Upper lobe of left lung (tissue), 6 donors: ENCODE measurements at regions not wholly inside any gene's neighbourhood (a gene's known extent, or its start where the extent isn't known, plus 50 kb on each side); places are given as distances from the start of the nearest gene placed in this dataset.

Experiments used
- ATAC-seq, 2 donors: fragments of 200-7000 bp; cut with Tn5 transposase; one replicate each; pipeline ENCODE4 v1.9.1; 2022; ENCODE audit warnings: mild to moderate bottlenecking in 2 of 2, moderate library complexity in 2 of 2; ENCODE audit not compliant: low FRiP score in 2 of 2
- DNase-seq, 2 donors: peaks; one replicate each; pipeline ENCODE4 v3.0.0-alpha.2; 2019 to 2020
- H3K27ac ChIP-seq, 4 donors: fragments of 200-600 bp; sonication (generic); one replicate each; pipeline ENCODE4 v1.5.1; 2016 to 2019
- H3K27me3 ChIP-seq, 4 donors: fragments of 200-600 bp; sonication (generic); one replicate each; pipeline ENCODE4 v1.5.1; 2017 to 2019
- H3K36me3 ChIP-seq, 4 donors: fragments of 200-600 bp; sonication (generic); one replicate each; pipeline ENCODE4 v1.5.1; 2016 to 2019
- H3K4me1 ChIP-seq, 4 donors: fragments of 200-600 bp; sonication (generic); one replicate each; pipeline ENCODE4 v1.5.1; 2018 to 2019
- H3K4me3 ChIP-seq, 4 donors: fragments of 200-600 bp; sonication (generic); one replicate each; pipeline ENCODE4 v1.5.1; 2017 to 2019; ENCODE audit warnings: mild to moderate bottlenecking in 2 of 4, moderate library complexity in 1 of 4
- H3K9me3 ChIP-seq, 4 donors: fragments of 200-600 bp; sonication (generic); one replicate each; pipeline ENCODE4 v1.5.1; 2018 to 2019
- EP300 ChIP-seq, 4 donors: sonication (generic); formaldehyde crosslinking; IDR thresholded peaks; one replicate each; pipeline ENCODE4 v1.5.1; 2017; ENCODE audit warnings: antibody characterized with exemption in 4 of 4, control low read depth in 2 of 4
- POLR2A ChIP-seq, 4 donors: fragments of 450-650 bp; IDR thresholded peaks; one replicate each; pipeline ENCODE4 v1.5.1; 2016 to 2017; ENCODE audit warnings: antibody characterized with exemption in 4 of 4, mild to moderate bottlenecking in 2 of 4
- POLR2AphosphoS5 ChIP-seq, 2 donors: sonication (generic); formaldehyde crosslinking; IDR thresholded peaks; one replicate each; pipeline ENCODE4 v1.5.1; 2017; ENCODE audit warnings: antibody characterized with exemption in 2 of 2
- WGBS, 2 donors: methylation state at CpG; one replicate each; pipeline ENCODE4 v1.1.5; 2017 to 2018; 5-methylcytosine and 5-hydroxymethylcytosine counted together
- TF ChIP-seq, protein P1 (sequence below), 6 experiments: fragments of 450-650 bp in 4 of 6; fragments of 200-600 bp in 2 of 6; sonication (generic) in 2 of 6; IDR thresholded peaks; one replicate each; pipeline ENCODE4 v1.5.1; 2016 to 2019; ENCODE audit warnings: antibody characterized with exemption in 6 of 6
- donor health status: DM: no; HTN: no; CAD: no; lungs with moderate emphysema.
- donor health status: DM: no; HTN: yes; CAD: no; lungs with severe emphysema.

DNA sequence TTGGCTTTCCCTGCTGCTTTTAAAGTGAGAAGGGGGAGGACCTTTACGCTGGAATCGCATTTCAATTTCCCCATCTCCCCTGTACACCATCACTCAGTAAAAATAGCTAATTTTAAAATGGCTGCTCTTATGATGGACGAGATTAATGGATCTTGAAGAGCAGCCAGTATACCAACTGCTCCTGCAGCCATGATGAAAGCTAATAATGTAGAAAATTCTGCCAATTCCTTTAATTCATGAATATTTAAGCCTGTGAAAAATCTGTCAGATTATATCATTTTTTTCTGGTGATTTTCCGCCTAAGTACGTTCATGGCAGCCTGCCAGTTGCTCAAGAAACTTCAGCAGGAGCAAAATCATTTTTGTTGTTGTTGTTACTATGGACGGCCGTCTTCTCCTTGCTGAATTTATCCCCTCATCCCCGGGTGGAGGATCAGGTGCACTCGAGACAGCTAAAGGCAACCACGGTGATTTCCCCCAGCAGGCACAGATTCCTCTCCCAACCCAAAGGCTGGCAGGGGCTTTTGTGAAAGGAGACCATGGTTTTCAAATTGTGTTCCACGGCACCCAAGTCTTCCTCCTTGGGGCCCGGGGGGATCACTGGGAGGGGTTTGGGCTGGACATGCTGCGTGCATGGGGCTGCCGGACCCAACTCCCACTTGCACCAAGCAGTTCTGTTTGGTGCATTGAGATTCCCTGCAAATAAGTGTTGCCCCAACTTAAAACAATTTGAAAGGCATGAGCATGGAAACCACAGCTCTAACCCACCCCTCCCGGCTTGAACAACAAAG lies 289.6 kb downstream of the UACA start:
- H3K36me3 ChIP-seq: no peaks in the 10 kb centered on the region
- peaks cover 22 to 39% (median 32%) of the 10 kb centered on the region in 4 donors for H3K4me1 ChIP-seq
- H3K4me3 ChIP-seq: peak overlapping the region in 1 of 4 donors; percentile 19
- DNase-seq: no peak
- ATAC-seq: no peak
- no peaks in the 10 kb centered on the region for H3K9me3 ChIP-seq
- peak overlapping the region; percentile 61 to 82 (median 79) for H3K27ac ChIP-seq
- TF ChIP-seq, protein P1, sequence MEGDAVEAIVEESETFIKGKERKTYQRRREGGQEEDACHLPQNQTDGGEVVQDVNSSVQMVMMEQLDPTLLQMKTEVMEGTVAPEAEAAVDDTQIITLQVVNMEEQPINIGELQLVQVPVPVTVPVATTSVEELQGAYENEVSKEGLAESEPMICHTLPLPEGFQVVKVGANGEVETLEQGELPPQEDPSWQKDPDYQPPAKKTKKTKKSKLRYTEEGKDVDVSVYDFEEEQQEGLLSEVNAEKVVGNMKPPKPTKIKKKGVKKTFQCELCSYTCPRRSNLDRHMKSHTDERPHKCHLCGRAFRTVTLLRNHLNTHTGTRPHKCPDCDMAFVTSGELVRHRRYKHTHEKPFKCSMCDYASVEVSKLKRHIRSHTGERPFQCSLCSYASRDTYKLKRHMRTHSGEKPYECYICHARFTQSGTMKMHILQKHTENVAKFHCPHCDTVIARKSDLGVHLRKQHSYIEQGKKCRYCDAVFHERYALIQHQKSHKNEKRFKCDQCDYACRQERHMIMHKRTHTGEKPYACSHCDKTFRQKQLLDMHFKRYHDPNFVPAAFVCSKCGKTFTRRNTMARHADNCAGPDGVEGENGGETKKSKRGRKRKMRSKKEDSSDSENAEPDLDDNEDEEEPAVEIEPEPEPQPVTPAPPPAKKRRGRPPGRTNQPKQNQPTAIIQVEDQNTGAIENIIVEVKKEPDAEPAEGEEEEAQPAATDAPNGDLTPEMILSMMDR (IDR thresholded peaks at IDR 0.05): no peak
- TF ChIP-seq EP300 (IDR thresholded peaks at IDR 0.05) (no peak), POLR2A (IDR thresholded peaks at IDR 0.05) (no peak)
- WGBS, 2 donors: 58 to 64% methylated on average over 15 of the region's 15 CpGs
- H3K27me3 ChIP-seq: no peaks in the 10 kb centered on the region

DNA sequence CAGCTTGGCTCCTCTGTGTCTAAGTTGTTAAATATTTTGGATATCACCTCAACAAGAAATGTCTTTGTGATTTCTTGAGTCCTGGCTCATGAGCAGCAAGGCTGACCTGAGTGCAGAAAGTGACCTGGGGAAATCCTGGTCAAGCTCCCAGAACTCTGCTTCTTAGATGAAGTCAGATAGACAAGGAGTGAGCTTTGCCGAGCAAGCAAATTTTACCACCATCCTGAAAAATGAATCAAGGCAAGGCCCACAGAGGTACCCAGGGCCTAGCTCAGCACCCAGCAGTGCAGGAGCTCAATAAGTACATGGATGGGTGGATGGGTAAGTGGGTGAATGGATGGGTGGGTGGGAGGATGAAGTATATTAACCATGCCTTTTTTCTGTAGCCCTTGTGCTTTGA lies 291.8 kb downstream of the UACA start:
- Histone ChIP-seq H3K9me3 (no peaks in the 10 kb centered on the region), H3K4me1 (peaks cover 19 to 29% (median 25%) of the 10 kb centered on the region in 4 donors), H3K27me3 (no peaks in the 10 kb centered on the region), H3K4me3 (no peak overlapping the region), H3K27ac (no peak overlapping the region), H3K36me3 (no peaks in the 10 kb centered on the region)
- 0 to 29% methylated on average over 1 of the region's 1 CpG for WGBS, 2 donors
- ATAC-seq (no peak), DNase-seq (no peak)
- no peak for TF ChIP-seq POLR2AphosphoS5 (IDR thresholded peaks at IDR 0.05)
- TF ChIP-seq, protein P1 (IDR thresholded peaks at IDR 0.05): no peak
- TF ChIP-seq EP300 (IDR thresholded peaks at IDR 0.05): no peak
- TF ChIP-seq POLR2A (IDR thresholded peaks at IDR 0.05): no peak

DNA sequence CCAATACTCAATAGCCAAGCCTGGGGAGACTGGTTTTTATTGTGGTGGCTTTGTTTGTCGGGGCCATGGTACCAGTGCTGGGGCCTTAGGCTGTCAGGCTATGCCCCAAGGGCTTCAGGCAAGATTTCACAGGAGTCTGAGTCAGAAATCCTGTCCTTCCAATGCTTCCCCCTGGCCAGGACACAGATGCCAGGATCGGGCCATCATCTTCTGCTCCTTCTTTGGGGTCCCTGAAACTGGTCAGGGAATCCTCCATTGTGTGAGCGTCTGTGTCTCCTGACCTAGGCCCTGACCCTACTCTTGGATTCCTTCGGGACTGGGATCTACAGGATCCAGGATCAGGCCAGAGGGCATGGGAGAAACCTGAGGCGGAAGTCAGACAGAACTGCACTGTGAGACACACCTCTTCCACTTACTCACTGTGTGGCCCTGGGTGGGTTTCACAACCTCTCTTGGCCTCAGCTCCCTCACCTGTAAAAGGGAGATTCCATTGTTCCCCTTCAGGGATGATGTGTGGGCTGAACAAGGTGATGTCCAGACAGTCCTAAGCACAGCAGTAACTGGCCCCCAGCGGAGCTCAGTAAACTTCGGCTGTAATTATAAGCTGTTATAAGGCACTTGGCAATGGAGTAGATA lies 292.7 kb downstream of the UACA start:
- Histone ChIP-seq H3K36me3 (no peaks in the 10 kb centered on the region), H3K4me3 (no peak overlapping the region), H3K27me3 (no peaks in the 10 kb centered on the region), H3K27ac (no peak overlapping the region), H3K9me3 (no peaks in the 10 kb centered on the region), H3K4me1 (peaks cover 17 to 27% (median 23%) of the 10 kb centered on the region in 4 donors)
- 84 to 99% methylated on average over 7 of the region's 7 CpGs for WGBS, 2 donors
- ATAC-seq: no peak
- no peak for DNase-seq
- TF ChIP-seq EP300 (IDR thresholded peaks at IDR 0.05) (no peak), POLR2AphosphoS5 (IDR thresholded peaks at IDR 0.05) (no peak), POLR2A (IDR thresholded peaks at IDR 0.05) (no peak)
- TF ChIP-seq, protein P1 (IDR thresholded peaks at IDR 0.05): no peak

DNA sequence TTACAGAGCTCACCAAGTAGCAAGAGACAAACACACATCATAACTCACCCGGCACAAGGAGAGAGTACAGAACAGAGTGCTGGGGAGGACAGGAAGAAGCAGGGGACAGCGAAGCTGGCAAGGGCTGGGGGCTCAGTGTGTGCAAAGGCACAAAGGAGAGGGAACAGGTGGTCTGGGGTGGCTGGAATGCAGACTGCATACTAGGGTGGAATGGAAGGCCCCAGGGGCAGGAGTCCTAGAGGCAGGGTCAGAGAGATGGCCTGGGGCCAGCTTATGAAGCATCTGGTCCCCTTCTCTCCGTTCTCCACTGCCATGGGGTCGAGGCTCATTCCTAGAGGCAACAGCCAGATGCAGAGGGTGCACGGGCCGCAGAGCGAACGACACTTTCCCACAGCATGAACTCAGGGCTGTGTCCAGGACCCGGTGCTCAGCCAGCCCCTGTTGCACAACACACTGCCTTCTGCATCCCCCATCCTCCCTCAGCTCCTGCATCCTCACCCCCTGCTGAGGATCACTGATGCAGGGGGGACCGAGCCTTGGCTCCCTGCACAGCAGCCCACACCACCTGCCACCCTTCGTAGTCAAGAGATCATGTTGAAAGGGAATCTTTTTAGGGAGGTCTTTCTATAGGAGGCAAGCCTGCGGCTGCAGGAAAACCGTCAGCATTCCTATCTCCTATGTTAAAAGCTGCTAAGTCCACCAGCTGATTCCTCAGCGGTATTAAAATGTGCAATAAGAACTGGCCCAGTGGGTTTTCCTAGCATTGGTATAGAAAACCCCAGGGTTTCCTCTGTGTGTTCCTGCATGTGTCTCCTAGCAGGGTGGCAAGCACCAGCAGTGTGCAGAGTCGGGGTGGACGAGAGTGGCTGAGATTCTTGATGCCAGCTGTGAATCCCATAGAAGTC lies 293.5 kb downstream of the UACA start:
- Histone ChIP-seq H3K36me3 (no peaks in the 10 kb centered on the region), H3K27ac (no peak overlapping the region), H3K4me3 (no peak overlapping the region), H3K4me1 (peaks cover 12 to 19% (median 16%) of the 10 kb centered on the region in 4 donors), H3K9me3 (no peaks in the 10 kb centered on the region), H3K27me3 (no peaks in the 10 kb centered on the region)
- WGBS, 2 donors: 77 to 79% methylated on average over 7 to 16 of the region's 16 CpGs
- TF ChIP-seq, protein P1 (IDR thresholded peaks at IDR 0.05): no peak
- TF ChIP-seq POLR2AphosphoS5 (IDR thresholded peaks at IDR 0.05): no peak
- no peak for TF ChIP-seq EP300 (IDR thresholded peaks at IDR 0.05)
- TF ChIP-seq POLR2A (IDR thresholded peaks at IDR 0.05): no peak
- ATAC-seq (no peak), DNase-seq (no peak)
